ENCODE measurements at regions not wholly inside any gene's neighbourhood (a gene's known extent, or its start where the extent isn't known, plus 50 kb on each side); places are given as distances from the start of the nearest gene placed in this dataset.

DNA sequence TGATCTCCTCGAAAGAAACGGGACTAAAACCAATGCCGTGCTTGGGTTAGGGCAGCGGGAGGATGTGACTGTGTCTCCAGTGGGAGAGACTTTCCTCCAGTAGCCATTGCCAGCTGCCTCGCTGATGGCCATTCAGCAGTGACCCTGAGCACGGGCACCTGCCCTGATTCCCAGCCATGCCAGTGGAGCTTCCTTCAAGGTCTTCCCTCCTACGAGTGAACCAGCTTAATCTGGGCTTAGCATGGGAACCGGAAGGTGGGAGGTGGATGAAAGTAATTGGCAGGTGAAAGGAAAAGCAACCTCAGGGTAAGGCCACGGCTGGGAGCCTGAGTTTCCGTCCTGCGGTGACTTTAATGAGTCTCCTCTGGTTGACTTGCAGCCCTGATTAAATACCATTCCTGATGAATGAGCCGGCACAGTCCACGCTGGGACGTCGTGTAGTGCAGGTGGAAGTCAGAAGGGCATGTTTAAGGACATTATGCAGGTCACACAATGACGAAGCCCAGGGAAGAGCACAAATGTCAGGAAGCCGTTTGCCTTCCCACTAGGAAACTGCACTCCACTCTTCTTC lies 813.5 kb downstream of the QKI start:
- TF ChIP-seq ZNF565 (CRISPR knock-in tag; conservative IDR thresholded peaks at IDR 0.05; ENCODE audit: low read depth): no peak
- no peak for TF ChIP-seq TSHZ2 (CRISPR knock-in tag; IDR thresholded peaks at IDR 0.05)
- TF ChIP-seq POU6F1 (CRISPR knock-in tag; IDR thresholded peaks at IDR 0.05; ENCODE audit: borderline replicate concordance, low read depth): no peak
- no peak for TF ChIP-seq ZC3H10 (CRISPR knock-in tag; IDR thresholded peaks at IDR 0.05)
- no peak for TF ChIP-seq CREB5 (CRISPR knock-in tag; IDR thresholded peaks at IDR 0.05; ENCODE audit: low read depth)
- TF ChIP-seq PATZ1 (CRISPR knock-in tag; IDR thresholded peaks at IDR 0.05; ENCODE audit: borderline replicate concordance): no peak
- TF ChIP-seq TCF4 (CRISPR knock-in tag; IDR thresholded peaks at IDR 0.05; ENCODE audit: borderline replicate concordance): no peak
- no peak for TF ChIP-seq ZNF70 (CRISPR knock-in tag; IDR thresholded peaks at IDR 0.05)

All from SK-N-SH treated with all-trans-retinoic acid at 6 μM for 48 hours (cell line).